CD4-positive, alpha-beta memory T cell (primary cell): ENCODE measurements at regions not wholly inside any gene's neighbourhood (a gene's known extent, or its start where the extent isn't known, plus 50 kb on each side); places are given as distances from the start of the nearest gene placed in this dataset.

Experiments used
- CTCF ChIA-PET: fragments of 350-600 bp; sonication (Branson Sonifier 250); formaldehyde crosslinking; loops from one replicate; lab custom pipeline; 2021; ENCODE audit warnings: inconsistent platforms; ENCODE audit not compliant: partially characterized antibody; lab: Charles Lee
- POLR2A ChIA-PET: fragments of 350-600 bp; sonication (Branson Sonifier 250); formaldehyde crosslinking; loops from one replicate; lab custom pipeline; 2021; ENCODE audit not compliant: partially characterized antibody; lab: Charles Lee
- DNase-seq, 5 donors: peaks; one replicate each; pipeline versions ENCODE4 v3.0.0 to v3.0.0-alpha.2; 2020 to 2022; ENCODE audit warnings: mixed read lengths in 1 of 5
- H3K27ac ChIP-seq: one replicate; pipeline ENCODE4 v1.7.0; 2013; ENCODE audit warnings: low read depth, low read length
- H3K27me3 ChIP-seq: 2 replicates; pipeline ENCODE4 v1.7.0; 2013; ENCODE audit warnings: mild to moderate bottlenecking, low read length, moderate library complexity; ENCODE audit not compliant: insufficient read depth
- H3K36me3 ChIP-seq: 2 replicates; pipeline ENCODE4 v1.7.0; 2013; ENCODE audit warnings: mild to moderate bottlenecking, low read length, moderate library complexity; ENCODE audit not compliant: insufficient read depth
- H3K4me1 ChIP-seq: 2 replicates; pipeline ENCODE4 v1.7.0; 2013; ENCODE audit warnings: mild to moderate bottlenecking, low read length, moderate library complexity; ENCODE audit not compliant: insufficient read depth
- H3K4me3 ChIP-seq, 2 donors: one replicate each; pipeline ENCODE4 v1.7.0; 2013; ENCODE audit warnings: low read length in 2 of 2, mild to moderate bottlenecking in 1 of 2
- H3K9me3 ChIP-seq, 2 donors: one replicate each; pipeline ENCODE4 v1.7.0; 2013; ENCODE audit warnings: low read length in 2 of 2, control low read depth in 1 of 2; ENCODE audit not compliant: control insufficient read depth in 1 of 2
- H3K27ac Mint-ChIP-seq, 7 donors: one replicate each; pipeline ENCODE4 v1.8.0; 2020 to 2021; ENCODE audit warnings: mixed read lengths in 7 of 7, mild to moderate bottlenecking in 6 of 7, inconsistent platforms in 3 of 7, moderate library complexity in 3 of 7
- H3K27me3 Mint-ChIP-seq, 2 donors: one replicate each; pipeline ENCODE4 v1.8.0; 2020 to 2021; ENCODE audit warnings: mixed read lengths in 2 of 2
- H3K36me3 Mint-ChIP-seq, 2 donors: one replicate each; pipeline ENCODE4 v1.8.0; 2020 to 2021; ENCODE audit warnings: mixed read lengths in 2 of 2, inconsistent platforms in 1 of 2, mild to moderate bottlenecking in 1 of 2
- H3K4me1 Mint-ChIP-seq, 4 donors: one replicate each; pipeline ENCODE4 v1.8.0; 2020 to 2021; ENCODE audit warnings: mixed read lengths in 4 of 4, mild to moderate bottlenecking in 1 of 4
- H3K4me3 Mint-ChIP-seq, 8 donors: one replicate each; pipeline ENCODE4 v1.8.0; 2020 to 2021; ENCODE audit warnings: mixed read lengths in 8 of 8, mild to moderate bottlenecking in 7 of 8, moderate library complexity in 6 of 8, inconsistent platforms in 3 of 8
- H3K9me3 Mint-ChIP-seq, 8 donors: one replicate each; pipeline ENCODE4 v1.8.0; 2020 to 2021; ENCODE audit warnings: mixed read lengths in 8 of 8, mild to moderate bottlenecking in 5 of 8, inconsistent platforms in 3 of 8, moderate library complexity in 1 of 8
- intact Hi-C: fragments of 100-400 bp; cut with micrococcal nuclease; formaldehyde crosslinking; loops from one replicate; pipeline ENCODE4 v1.15.1; 2023

- H3K27ac ChIP-seq, result no peak overlapping the region
- H3K4me1 ChIP-seq, result no peaks in the 10 kb centered on the region
- intact Hi-C loops, result no loop called here
- ChIA-PET POLR2A (no interaction called here), CTCF (no interaction called here)
- no peaks in the 10 kb centered on the region for H3K27me3 Mint-ChIP-seq
- no peak overlapping the region for H3K4me3 Mint-ChIP-seq
- no peaks in the 10 kb centered on the region for H3K9me3 ChIP-seq
- H3K36me3 ChIP-seq, result no peaks in the 10 kb centered on the region
- H3K36me3 Mint-ChIP-seq, result no peaks in the 10 kb centered on the region
- no peaks in the 10 kb centered on the region for H3K4me1 Mint-ChIP-seq
- H3K27ac Mint-ChIP-seq, result no peak overlapping the region
- no peaks in the 10 kb centered on the region for H3K27me3 ChIP-seq
- DNase-seq, result no peak
- H3K4me3 ChIP-seq, result no peak overlapping the region
- peaks cover 9 to 69% (median 32%) of the 10 kb centered on the region in 8 donors for H3K9me3 Mint-ChIP-seq
These were observed 2288.4 kb downstream of the TP53TG3F start for GRCh38 chr16:35747658-35748455.

GRCh38 chr16:35748621-35749252 is 2289.3 kb downstream of the TP53TG3F start:
- CTCF ChIA-PET, result no interaction called here
- no peaks in the 10 kb centered on the region for H3K27me3 Mint-ChIP-seq
- intact Hi-C loops, result no loop called here
- H3K4me3 Mint-ChIP-seq, result no peak overlapping the region
- H3K36me3 Mint-ChIP-seq, result no peaks in the 10 kb centered on the region
- Histone ChIP-seq H3K27ac (no peak overlapping the region), H3K4me1 (no peaks in the 10 kb centered on the region), H3K27me3 (no peaks in the 10 kb centered on the region), H3K36me3 (no peaks in the 10 kb centered on the region), H3K9me3 (no peaks in the 10 kb centered on the region), H3K4me3 (no peak overlapping the region)
- H3K9me3 Mint-ChIP-seq, result peaks cover 8 to 69% (median 29%) of the 10 kb centered on the region in 8 donors
- DNase-seq, result no peak
- H3K4me1 Mint-ChIP-seq, result no peaks in the 10 kb centered on the region
- POLR2A ChIA-PET, result no interaction called here
- H3K27ac Mint-ChIP-seq, result no peak overlapping the region

- Histone ChIP-seq H3K27me3 (no peaks in the 10 kb centered on the region), H3K9me3 (no peaks in the 10 kb centered on the region), H3K27ac (no peak overlapping the region), H3K36me3 (no peaks in the 10 kb centered on the region), H3K4me1 (no peaks in the 10 kb centered on the region), H3K4me3 (no peak overlapping the region)
- H3K4me1 Mint-ChIP-seq, result no peaks in the 10 kb centered on the region
- no peak overlapping the region for H3K4me3 Mint-ChIP-seq
- H3K9me3 Mint-ChIP-seq, result peaks cover 1 to 66% (median 23%) of the 10 kb centered on the region in 8 donors
- no peaks in the 10 kb centered on the region for H3K27me3 Mint-ChIP-seq
- intact Hi-C loops, result no loop called here
- DNase-seq, result no peak
- no peaks in the 10 kb centered on the region for H3K36me3 Mint-ChIP-seq
- ChIA-PET CTCF (no interaction called here), POLR2A (no interaction called here)
- no peak overlapping the region for H3K27ac Mint-ChIP-seq
These were observed 2290.1 kb downstream of the TP53TG3F start for GRCh38 chr16:35749253-35750141.

- intact Hi-C loops, result no loop called here
- no peaks in the 10 kb centered on the region for H3K36me3 ChIP-seq
- H3K27ac ChIP-seq, result no peak overlapping the region
- H3K4me1 ChIP-seq, result no peaks in the 10 kb centered on the region
- POLR2A ChIA-PET, result no interaction called here
- H3K9me3 ChIP-seq, result no peaks in the 10 kb centered on the region
- no peak for DNase-seq
- H3K27me3 ChIP-seq, result no peaks in the 10 kb centered on the region
- H3K4me3 ChIP-seq, result no peak overlapping the region
- H3K36me3 Mint-ChIP-seq, result no peaks in the 10 kb centered on the region
- H3K4me1 Mint-ChIP-seq, result no peaks in the 10 kb centered on the region
- CTCF ChIA-PET, result no interaction called here
- H3K27me3 Mint-ChIP-seq, result no peaks in the 10 kb centered on the region
- no peak overlapping the region for H3K4me3 Mint-ChIP-seq
- H3K9me3 Mint-ChIP-seq, result peaks cover 0 to 63% (median 18%) of the 10 kb centered on the region in 8 donors
- no peak overlapping the region for H3K27ac Mint-ChIP-seq
These were observed 2290.8 kb downstream of the TP53TG3F start for GRCh38 chr16:35750157-35750689.

- H3K4me1 Mint-ChIP-seq, result no peaks in the 10 kb centered on the region
- H3K36me3 Mint-ChIP-seq, result no peaks in the 10 kb centered on the region
- Histone ChIP-seq H3K27ac (no peak overlapping the region), H3K4me3 (no peak overlapping the region), H3K27me3 (no peaks in the 10 kb centered on the region), H3K36me3 (no peaks in the 10 kb centered on the region), H3K9me3 (no peaks in the 10 kb centered on the region), H3K4me1 (no peaks in the 10 kb centered on the region)
- CTCF ChIA-PET, result no interaction called here
- no peak overlapping the region for H3K27ac Mint-ChIP-seq
- intact Hi-C loops, result no loop called here
- peaks cover 0 to 62% (median 17%) of the 10 kb centered on the region in 8 donors for H3K9me3 Mint-ChIP-seq
- no peak overlapping the region for H3K4me3 Mint-ChIP-seq
- no peaks in the 10 kb centered on the region for H3K27me3 Mint-ChIP-seq
- DNase-seq, result no peak
- POLR2A ChIA-PET, result no interaction called here
These were observed 2291.3 kb downstream of the TP53TG3F start for GRCh38 chr16:35750701-35751104.

GRCh38 chr16:35751191-35751941 is 2292.0 kb downstream of the TP53TG3F start:
- POLR2A ChIA-PET, result no interaction called here
- Histone ChIP-seq H3K27me3 (no peaks in the 10 kb centered on the region), H3K36me3 (no peaks in the 10 kb centered on the region), H3K4me3 (no peak overlapping the region), H3K9me3 (no peaks in the 10 kb centered on the region), H3K27ac (no peak overlapping the region), H3K4me1 (no peaks in the 10 kb centered on the region)
- no peaks in the 10 kb centered on the region for H3K36me3 Mint-ChIP-seq
- CTCF ChIA-PET, result no interaction called here
- DNase-seq, result no peak
- no peak overlapping the region for H3K27ac Mint-ChIP-seq
- no peaks in the 10 kb centered on the region for H3K4me1 Mint-ChIP-seq
- no peaks in the 10 kb centered on the region for H3K27me3 Mint-ChIP-seq
- no peak overlapping the region for H3K4me3 Mint-ChIP-seq
- peaks cover 0 to 66% (median 19%) of the 10 kb centered on the region in 8 donors for H3K9me3 Mint-ChIP-seq
- intact Hi-C loops, result no loop called here
